Neural cell (in vitro differentiated cells): ENCODE measurements at regions not wholly inside any gene's neighbourhood (a gene's known extent, or its start where the extent isn't known, plus 50 kb on each side); places are given as distances from the start of the nearest gene placed in this dataset.

Experiments used
- H2AFZ ChIP-seq: fragments of 200-600, 300-800 bp; sonication (generic), shearing (Covaris generic); 2 replicates; pipeline ENCODE4 v1.6.0; 2014; ENCODE audit warnings: low read depth, mild to moderate bottlenecking, antibody characterized with exemption, low read length, moderate library complexity
- H3F3A ChIP-seq: fragments of 200-600 bp; shearing (Covaris generic); 2 replicates; pipeline ENCODE4 v1.6.1; 2016; ENCODE audit warnings: mild to moderate bottlenecking, moderate library complexity, mixed read lengths, antibody characterized with exemption, low read length; ENCODE audit not compliant: insufficient read depth, poor library complexity, severe bottlenecking
- H3K27ac ChIP-seq: fragments of 200-600, 300-800 bp; sonication (generic), shearing (Covaris generic); 2 replicates; pipeline ENCODE4 v1.5.1; 2014; ENCODE audit warnings: mild to moderate bottlenecking, low read length, moderate library complexity
- H3K27me3 ChIP-seq: fragments of 300-800, 200-600 bp; sonication (generic), shearing (Covaris generic); 2 replicates; pipeline ENCODE4 v1.6.0; 2014; ENCODE audit warnings: mild to moderate bottlenecking, low read depth, low read length, moderate library complexity; ENCODE audit not compliant: insufficient read depth
- H3K36me3 ChIP-seq: fragments of 300-800, 200-600 bp; sonication (generic), shearing (Covaris generic); 2 replicates; pipeline ENCODE4 v1.5.1; 2014; ENCODE audit warnings: mild to moderate bottlenecking, antibody characterized with exemption, low read length, moderate library complexity; ENCODE audit not compliant: insufficient read depth
- H3K4me2 ChIP-seq: fragments of 300-800, 200-600 bp; sonication (generic), shearing (Covaris generic); 2 replicates; pipeline ENCODE4 v1.6.0; 2014; ENCODE audit warnings: mild to moderate bottlenecking, low read length
- H3K4me3 ChIP-seq: fragments of 300-800, 200-600 bp; sonication (generic), shearing (Covaris generic); 2 replicates; pipeline ENCODE4 v1.5.1; 2014; ENCODE audit warnings: mild to moderate bottlenecking, low read length, moderate library complexity
- H3K79me2 ChIP-seq: fragments of 200-600 bp; shearing (Covaris generic); replicated peaks from 2 replicates; pipeline ENCODE4 v1.6.0; 2014; ENCODE audit warnings: mild to moderate bottlenecking, low read length, moderate library complexity; ENCODE audit not compliant: insufficient read depth
- H3K9ac ChIP-seq: fragments of 300-800, 200-600 bp; sonication (generic), shearing (Covaris generic); 2 replicates; pipeline ENCODE4 v1.6.1; 2016; ENCODE audit warnings: mild to moderate bottlenecking, low read length, mixed read lengths
- H3K9me2 ChIP-seq: fragments of 200-600 bp; shearing (Covaris generic); 2 replicates; pipeline ENCODE4 v1.6.1; 2016; ENCODE audit warnings: mild to moderate bottlenecking, low read length, mixed read lengths; ENCODE audit not compliant: insufficient read depth
- H3K9me3 ChIP-seq: fragments of 200-600, 300-800 bp; sonication (generic), shearing (Covaris generic); 2 replicates; pipeline ENCODE4 v1.6.1; 2016; ENCODE audit warnings: mild to moderate bottlenecking, mixed run types, low read length, moderate library complexity, mixed read lengths
- H4K20me1 ChIP-seq: fragments of 200-600 bp; shearing (Covaris generic); 2 replicates; pipeline ENCODE4 v1.6.1; 2016; ENCODE audit warnings: mild to moderate bottlenecking, mixed run types; ENCODE audit not compliant: insufficient read depth
- EP300 ChIP-seq: fragments of 450-650 bp; conservative IDR thresholded peaks from 2 replicates; pipeline ENCODE4 v1.6.1; 2014; ENCODE audit warnings: antibody characterized with exemption, mild to moderate bottlenecking, moderate library complexity; ENCODE audit not compliant: poor library complexity, severe bottlenecking
- EZH2 ChIP-seq: fragments of 200-600, 300-800 bp; shearing (Covaris generic), sonication (generic); IDR thresholded peaks from 2 replicates; pipeline ENCODE4 v1.6.1; 2014; ENCODE audit warnings: antibody characterized with exemption, low read length, borderline replicate concordance, mild to moderate bottlenecking; ENCODE audit not compliant: insufficient read depth, poor library complexity, severe bottlenecking
- MXI1 ChIP-seq: fragments of 450-650 bp; conservative IDR thresholded peaks from 2 replicates; pipeline ENCODE4 v1.6.1; 2014; ENCODE audit warnings: antibody characterized with exemption, mild to moderate bottlenecking; ENCODE audit not compliant: poor library complexity, severe bottlenecking
- POLR2AphosphoS5 ChIP-seq: IDR thresholded peaks from 2 replicates; pipeline ENCODE4 v1.6.1; 2012
- RAD21 ChIP-seq: fragments of 450-650 bp; conservative IDR thresholded peaks from 2 replicates; pipeline ENCODE4 v1.6.1; 2014; ENCODE audit warnings: antibody characterized with exemption, mild to moderate bottlenecking, moderate library complexity
- SMC3 ChIP-seq: fragments of 450-650 bp; conservative IDR thresholded peaks from 2 replicates; pipeline ENCODE4 v1.6.1; 2014; ENCODE audit warnings: antibody characterized with exemption, mild to moderate bottlenecking, moderate library complexity; ENCODE audit not compliant: poor library complexity
- TAF1 ChIP-seq: IDR thresholded peaks from 2 replicates; pipeline ENCODE4 v1.6.1; 2012; ENCODE audit warnings: low read depth
- TF ChIP-seq, protein P1 (sequence below): fragments of 450-650 bp; IDR thresholded peaks from 2 replicates; pipeline ENCODE4 v1.5.1; 2014; ENCODE audit warnings: antibody characterized with exemption, mild to moderate bottlenecking, moderate library complexity; ENCODE audit not compliant: poor library complexity, severe bottlenecking
- TF ChIP-seq, protein P2 (sequence below): IDR thresholded peaks from 2 replicates; pipeline ENCODE4 v1.6.1; 2012; ENCODE audit warnings: borderline replicate concordance

DNA sequence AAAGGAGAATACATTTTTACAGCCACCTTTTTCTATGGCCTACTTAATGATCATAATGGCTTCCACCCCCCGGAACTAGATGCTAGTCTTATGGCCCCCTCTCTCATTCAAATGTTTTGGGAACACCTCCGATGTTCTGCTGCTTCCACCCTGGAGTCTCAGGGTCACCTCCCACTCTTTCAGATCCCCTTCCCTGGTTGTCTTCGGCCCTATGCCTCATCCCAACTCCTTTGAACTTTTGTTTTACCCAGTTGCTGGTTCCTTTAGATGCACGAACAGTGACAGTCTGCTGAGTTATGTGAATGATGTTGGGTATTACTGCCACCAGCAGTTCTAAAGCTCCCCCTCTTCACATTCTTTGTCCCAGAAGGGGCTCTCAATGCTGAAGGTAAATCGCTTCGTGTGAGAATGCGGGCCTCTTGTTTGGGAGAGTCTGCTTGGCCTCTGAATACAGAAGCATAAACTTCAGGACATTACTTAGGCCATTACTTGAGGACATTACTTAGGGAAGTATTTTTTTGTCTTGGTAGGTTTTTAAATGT is 309.1 kb downstream of the SOX4 start:
- H3K4me3 ChIP-seq, result no peak overlapping the region
- no peaks in the 10 kb centered on the region for H3K9me3 ChIP-seq
- H2AFZ ChIP-seq, result no peak overlapping the region
- no peaks in the 10 kb centered on the region for H3K36me3 ChIP-seq
- H4K20me1 ChIP-seq, result no peaks in the 10 kb centered on the region
- no peaks in the 10 kb centered on the region for H3K9me2 ChIP-seq
- no peak overlapping the region for H3K9ac ChIP-seq
- TF ChIP-seq RAD21 (no peak), TAF1 (no peak), EP300 (no peak), EZH2 (no peak), MXI1 (no peak), SMC3 (no peak), POLR2AphosphoS5 (no peak)
- TF ChIP-seq, protein P1, sequence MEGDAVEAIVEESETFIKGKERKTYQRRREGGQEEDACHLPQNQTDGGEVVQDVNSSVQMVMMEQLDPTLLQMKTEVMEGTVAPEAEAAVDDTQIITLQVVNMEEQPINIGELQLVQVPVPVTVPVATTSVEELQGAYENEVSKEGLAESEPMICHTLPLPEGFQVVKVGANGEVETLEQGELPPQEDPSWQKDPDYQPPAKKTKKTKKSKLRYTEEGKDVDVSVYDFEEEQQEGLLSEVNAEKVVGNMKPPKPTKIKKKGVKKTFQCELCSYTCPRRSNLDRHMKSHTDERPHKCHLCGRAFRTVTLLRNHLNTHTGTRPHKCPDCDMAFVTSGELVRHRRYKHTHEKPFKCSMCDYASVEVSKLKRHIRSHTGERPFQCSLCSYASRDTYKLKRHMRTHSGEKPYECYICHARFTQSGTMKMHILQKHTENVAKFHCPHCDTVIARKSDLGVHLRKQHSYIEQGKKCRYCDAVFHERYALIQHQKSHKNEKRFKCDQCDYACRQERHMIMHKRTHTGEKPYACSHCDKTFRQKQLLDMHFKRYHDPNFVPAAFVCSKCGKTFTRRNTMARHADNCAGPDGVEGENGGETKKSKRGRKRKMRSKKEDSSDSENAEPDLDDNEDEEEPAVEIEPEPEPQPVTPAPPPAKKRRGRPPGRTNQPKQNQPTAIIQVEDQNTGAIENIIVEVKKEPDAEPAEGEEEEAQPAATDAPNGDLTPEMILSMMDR, result no peak
- TF ChIP-seq, protein P2, sequence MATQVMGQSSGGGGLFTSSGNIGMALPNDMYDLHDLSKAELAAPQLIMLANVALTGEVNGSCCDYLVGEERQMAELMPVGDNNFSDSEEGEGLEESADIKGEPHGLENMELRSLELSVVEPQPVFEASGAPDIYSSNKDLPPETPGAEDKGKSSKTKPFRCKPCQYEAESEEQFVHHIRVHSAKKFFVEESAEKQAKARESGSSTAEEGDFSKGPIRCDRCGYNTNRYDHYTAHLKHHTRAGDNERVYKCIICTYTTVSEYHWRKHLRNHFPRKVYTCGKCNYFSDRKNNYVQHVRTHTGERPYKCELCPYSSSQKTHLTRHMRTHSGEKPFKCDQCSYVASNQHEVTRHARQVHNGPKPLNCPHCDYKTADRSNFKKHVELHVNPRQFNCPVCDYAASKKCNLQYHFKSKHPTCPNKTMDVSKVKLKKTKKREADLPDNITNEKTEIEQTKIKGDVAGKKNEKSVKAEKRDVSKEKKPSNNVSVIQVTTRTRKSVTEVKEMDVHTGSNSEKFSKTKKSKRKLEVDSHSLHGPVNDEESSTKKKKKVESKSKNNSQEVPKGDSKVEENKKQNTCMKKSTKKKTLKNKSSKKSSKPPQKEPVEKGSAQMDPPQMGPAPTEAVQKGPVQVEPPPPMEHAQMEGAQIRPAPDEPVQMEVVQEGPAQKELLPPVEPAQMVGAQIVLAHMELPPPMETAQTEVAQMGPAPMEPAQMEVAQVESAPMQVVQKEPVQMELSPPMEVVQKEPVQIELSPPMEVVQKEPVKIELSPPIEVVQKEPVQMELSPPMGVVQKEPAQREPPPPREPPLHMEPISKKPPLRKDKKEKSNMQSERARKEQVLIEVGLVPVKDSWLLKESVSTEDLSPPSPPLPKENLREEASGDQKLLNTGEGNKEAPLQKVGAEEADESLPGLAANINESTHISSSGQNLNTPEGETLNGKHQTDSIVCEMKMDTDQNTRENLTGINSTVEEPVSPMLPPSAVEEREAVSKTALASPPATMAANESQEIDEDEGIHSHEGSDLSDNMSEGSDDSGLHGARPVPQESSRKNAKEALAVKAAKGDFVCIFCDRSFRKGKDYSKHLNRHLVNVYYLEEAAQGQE, result no peak
- H3K4me2 ChIP-seq, result no peak overlapping the region
- H3K27ac ChIP-seq, result no peak overlapping the region
- H3F3A ChIP-seq, result no peaks in the 10 kb centered on the region
- no peaks in the 10 kb centered on the region for H3K27me3 ChIP-seq
- H3K79me2 ChIP-seq, result no peaks in the 10 kb centered on the region

DNA sequence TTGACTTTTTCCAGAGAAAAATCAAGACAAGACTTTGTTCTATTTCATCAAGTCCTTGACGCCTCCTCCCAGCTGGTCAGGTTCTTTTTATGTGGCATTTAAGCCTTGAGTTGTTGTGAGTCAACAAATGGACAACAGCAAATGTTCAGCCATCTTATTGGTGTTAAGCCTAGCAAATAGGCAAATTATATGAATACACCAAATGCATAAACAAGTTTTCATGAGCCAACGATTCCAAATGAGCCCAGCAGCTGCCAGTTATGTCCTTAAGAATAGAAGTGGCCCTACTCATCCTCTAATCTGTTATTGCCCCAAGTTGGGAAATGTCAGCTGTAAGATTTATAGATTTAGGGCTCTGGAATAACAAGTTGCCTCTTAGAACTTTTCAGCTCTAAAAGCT is 312.0 kb downstream of the SOX4 start:
- Histone ChIP-seq H3K79me2 (peaks cover 10% of the 10 kb centered on the region), H3K4me2 (no peak overlapping the region), H2AFZ (no peak overlapping the region), H3K27ac (no peak overlapping the region), H3K36me3 (no peaks in the 10 kb centered on the region), H3K27me3 (no peaks in the 10 kb centered on the region), H4K20me1 (no peaks in the 10 kb centered on the region), H3K9ac (no peak overlapping the region), H3F3A (no peaks in the 10 kb centered on the region), H3K4me3 (no peak overlapping the region), H3K9me3 (no peaks in the 10 kb centered on the region), H3K9me2 (no peaks in the 10 kb centered on the region)
- TF ChIP-seq RAD21, result no peak
- TF ChIP-seq POLR2AphosphoS5, result no peak
- no peak for TF ChIP-seq TAF1
- TF ChIP-seq, protein P1, result no peak
- TF ChIP-seq, protein P2, result no peak
- no peak for TF ChIP-seq EZH2
- TF ChIP-seq SMC3, result no peak
- TF ChIP-seq EP300, result no peak
